ENCODE measurements at regions not wholly inside any gene's neighbourhood (a gene's known extent, or its start where the extent isn't known, plus 50 kb on each side); places are given as distances from the start of the nearest gene placed in this dataset.

DNA sequence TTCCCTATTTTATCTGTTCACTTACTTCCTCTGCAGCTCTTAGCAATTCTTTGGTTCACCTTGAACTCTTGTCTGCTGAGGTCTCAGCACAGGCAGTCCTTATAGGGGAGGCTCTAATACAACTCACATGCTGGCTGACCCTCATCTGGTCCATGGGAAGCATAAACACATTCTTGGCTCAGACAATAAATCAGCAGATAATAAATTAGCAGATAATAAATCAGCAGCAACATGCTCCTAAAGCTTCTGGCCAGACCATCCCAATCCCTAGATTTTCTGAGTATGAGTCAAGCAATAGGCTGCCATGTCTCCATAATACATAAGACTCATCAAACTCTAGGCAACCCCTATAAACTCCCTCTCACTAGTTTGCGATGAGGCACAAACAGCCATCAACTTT is 208.6 kb upstream of the STEAP4 start:
- Mint-ChIP-seq H3K4me1 (ENCODE audit: low read depth) (no peaks in the 10 kb centered on the region), H3K27me3 (ENCODE audit: insufficient read depth) (no peaks in the 10 kb centered on the region), H3K27ac (no peak overlapping the region), H3K36me3 (ENCODE audit: low read depth) (no peaks in the 10 kb centered on the region; the same call in 1 of the 2 replicates), H3K9me3 (peaks cover 33% of the 10 kb centered on the region), H3K4me3 (no peak overlapping the region)
- no peak for DNase-seq
- TF ChIP-seq, protein P1, sequence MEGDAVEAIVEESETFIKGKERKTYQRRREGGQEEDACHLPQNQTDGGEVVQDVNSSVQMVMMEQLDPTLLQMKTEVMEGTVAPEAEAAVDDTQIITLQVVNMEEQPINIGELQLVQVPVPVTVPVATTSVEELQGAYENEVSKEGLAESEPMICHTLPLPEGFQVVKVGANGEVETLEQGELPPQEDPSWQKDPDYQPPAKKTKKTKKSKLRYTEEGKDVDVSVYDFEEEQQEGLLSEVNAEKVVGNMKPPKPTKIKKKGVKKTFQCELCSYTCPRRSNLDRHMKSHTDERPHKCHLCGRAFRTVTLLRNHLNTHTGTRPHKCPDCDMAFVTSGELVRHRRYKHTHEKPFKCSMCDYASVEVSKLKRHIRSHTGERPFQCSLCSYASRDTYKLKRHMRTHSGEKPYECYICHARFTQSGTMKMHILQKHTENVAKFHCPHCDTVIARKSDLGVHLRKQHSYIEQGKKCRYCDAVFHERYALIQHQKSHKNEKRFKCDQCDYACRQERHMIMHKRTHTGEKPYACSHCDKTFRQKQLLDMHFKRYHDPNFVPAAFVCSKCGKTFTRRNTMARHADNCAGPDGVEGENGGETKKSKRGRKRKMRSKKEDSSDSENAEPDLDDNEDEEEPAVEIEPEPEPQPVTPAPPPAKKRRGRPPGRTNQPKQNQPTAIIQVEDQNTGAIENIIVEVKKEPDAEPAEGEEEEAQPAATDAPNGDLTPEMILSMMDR (IDR thresholded peaks at IDR 0.05) = no peak

DNA sequence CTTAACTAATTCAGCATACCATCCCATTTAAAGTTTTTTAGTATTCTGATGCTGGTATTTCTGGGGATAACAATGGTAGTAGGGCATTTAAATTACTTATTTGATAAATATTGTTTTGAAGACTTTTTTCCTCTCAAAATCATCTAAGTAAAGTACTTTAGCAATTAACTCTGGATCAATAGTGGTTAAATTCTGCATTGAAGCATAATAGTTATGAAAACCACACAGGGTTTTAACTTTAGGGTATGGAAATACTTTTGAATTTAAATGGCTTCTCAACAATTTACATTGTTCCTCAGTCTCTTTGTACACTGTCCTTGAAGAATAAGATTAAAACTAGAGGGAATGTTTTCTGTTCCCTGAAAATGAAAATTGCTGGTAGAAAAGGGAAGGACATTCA is 202.6 kb upstream of the STEAP4 start:
- Mint-ChIP-seq H3K27ac (no peak overlapping the region), H3K36me3 (ENCODE audit: low read depth) (no peaks in the 10 kb centered on the region; the same call in 1 of the 2 replicates), H3K4me3 (no peak overlapping the region), H3K27me3 (ENCODE audit: insufficient read depth) (no peaks in the 10 kb centered on the region), H3K4me1 (ENCODE audit: low read depth) (no peaks in the 10 kb centered on the region), H3K9me3 (peaks cover 52% of the 10 kb centered on the region)
- DNase-seq = no peak
- TF ChIP-seq, protein P1 (IDR thresholded peaks at IDR 0.05) = no peak

DNA sequence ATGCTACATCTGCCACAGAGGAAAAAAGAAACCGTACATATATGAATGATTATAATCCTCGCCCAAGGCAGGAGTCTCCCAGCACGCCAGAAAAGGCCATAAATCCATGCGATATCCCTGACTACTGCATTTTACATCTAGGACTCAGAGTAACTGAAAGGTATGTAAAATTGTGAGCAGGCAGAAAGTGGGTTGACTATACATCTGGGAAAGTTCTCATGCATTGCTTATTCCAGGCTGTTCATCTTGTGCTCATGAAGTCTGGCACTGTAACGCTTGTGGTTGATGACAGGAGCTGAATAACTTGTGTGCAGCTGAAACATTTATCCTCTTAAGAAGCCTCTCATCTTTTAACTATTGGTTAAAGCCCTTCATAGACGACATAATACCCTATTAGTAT is 193.4 kb upstream of the STEAP4 start:
- no peak overlapping the region for H3K4me3 Mint-ChIP-seq
- no peaks in the 10 kb centered on the region for H3K27me3 Mint-ChIP-seq (ENCODE audit: insufficient read depth)
- no peak for DNase-seq
- peaks cover 28% of the 10 kb centered on the region for H3K9me3 Mint-ChIP-seq
- H3K4me1 Mint-ChIP-seq (ENCODE audit: low read depth) = no peaks in the 10 kb centered on the region
- no peak overlapping the region for H3K27ac Mint-ChIP-seq
- H3K36me3 Mint-ChIP-seq (ENCODE audit: low read depth) = no peaks in the 10 kb centered on the region
- TF ChIP-seq, protein P1 (IDR thresholded peaks at IDR 0.05) = no peak

DNA sequence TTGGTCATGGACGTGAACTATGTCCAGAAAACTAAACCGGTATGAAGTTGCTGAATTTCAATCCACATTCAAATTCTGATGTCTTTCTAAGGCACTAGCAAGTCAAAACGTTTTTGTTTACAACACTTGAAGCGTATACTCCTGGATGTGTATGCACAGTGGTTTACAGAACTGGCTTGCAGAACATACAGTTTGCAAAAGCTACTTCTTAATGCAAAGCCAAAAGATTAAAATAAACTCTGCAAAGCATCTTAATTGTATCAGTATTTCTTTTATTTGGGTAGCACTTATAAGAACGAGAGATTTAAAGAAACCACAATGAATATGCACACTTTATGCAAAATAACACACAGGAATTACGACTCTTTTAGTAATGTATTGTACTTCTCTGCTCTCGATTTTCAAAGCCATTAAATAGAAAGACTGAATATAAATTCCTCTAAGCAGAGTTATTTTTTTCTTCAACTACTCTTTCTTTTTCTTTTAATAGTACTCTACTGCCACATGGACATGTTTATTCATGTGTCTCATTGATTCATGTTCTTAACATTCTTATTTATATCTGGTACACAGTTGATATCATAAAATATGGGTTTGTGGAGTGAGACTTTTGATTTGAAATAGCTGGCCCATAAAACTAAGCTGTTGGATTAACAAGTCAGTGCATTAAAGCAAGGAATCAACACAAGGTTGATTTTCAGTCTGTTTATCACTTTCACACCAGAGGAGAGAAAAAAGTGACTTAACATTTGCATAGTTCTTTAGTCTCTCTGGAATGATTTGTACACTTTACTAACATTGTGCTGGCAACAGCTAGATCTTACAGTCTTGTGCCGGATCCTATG is 189.4 kb upstream of the STEAP4 start:
- Mint-ChIP-seq H3K4me1 (ENCODE audit: low read depth) (no peaks in the 10 kb centered on the region), H3K4me3 (no peak overlapping the region), H3K27me3 (ENCODE audit: insufficient read depth) (no peaks in the 10 kb centered on the region), H3K9me3 (peaks cover 19% of the 10 kb centered on the region), H3K27ac (no peak overlapping the region), H3K36me3 (ENCODE audit: low read depth) (no peaks in the 10 kb centered on the region)
- no peak for DNase-seq
- TF ChIP-seq, protein P1 (IDR thresholded peaks at IDR 0.05) = no peak

DNA sequence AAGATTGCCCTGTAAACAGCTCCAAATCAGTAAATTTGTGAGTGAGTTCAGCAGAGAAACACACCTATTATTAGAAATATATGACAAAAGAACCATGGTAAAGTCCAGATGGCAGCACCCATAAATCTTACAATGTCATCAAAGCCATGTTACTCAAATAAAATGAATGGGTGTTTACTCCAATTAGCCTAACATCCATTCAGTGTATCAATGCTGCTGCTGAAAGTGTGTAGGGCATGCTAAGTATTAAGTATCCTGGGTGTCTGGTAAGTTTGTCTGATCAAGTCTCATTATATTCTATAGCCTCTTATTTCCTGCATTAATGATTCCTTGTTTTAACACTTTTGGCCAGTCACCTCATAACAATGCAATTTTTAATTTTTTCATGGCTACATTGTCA is 185.5 kb upstream of the STEAP4 start:
- Mint-ChIP-seq H3K27me3 (ENCODE audit: insufficient read depth) (0 out of 2 replicates have a peak, but pooled peaks cover 2% of the 10 kb centered on the region), H3K4me1 (ENCODE audit: low read depth) (no peaks in the 10 kb centered on the region), H3K27ac (no peak overlapping the region), H3K9me3 (peaks cover 29% of the 10 kb centered on the region), H3K36me3 (ENCODE audit: low read depth) (no peaks in the 10 kb centered on the region; the same call in 1 of the 2 replicates), H3K4me3 (no peak overlapping the region)
- no peak for DNase-seq
- TF ChIP-seq, protein P1 (IDR thresholded peaks at IDR 0.05) = no peak
